CD8-positive, alpha-beta memory T cell (primary cell): ENCODE measurements at regions not wholly inside any gene's neighbourhood (a gene's known extent, or its start where the extent isn't known, plus 50 kb on each side); places are given as distances from the start of the nearest gene placed in this dataset.

ENCODE experiments used
- CTCF ChIA-PET: fragments of 350-600 bp; sonication (Branson Sonifier 250); formaldehyde crosslinking; loops from one replicate; lab custom pipeline; 2021; ENCODE audit warnings: antibody characterized with exemption; lab: Charles Lee
- POLR2A ChIA-PET: fragments of 350-600 bp; sonication (Branson Sonifier 250); formaldehyde crosslinking; loops from one replicate; lab custom pipeline; 2021; ENCODE audit warnings: antibody characterized with exemption; lab: Charles Lee
- DNase-seq, 5 donors: peaks; one replicate each; pipeline versions ENCODE4 v3.0.0 to v3.0.0-alpha.2; 2020 to 2022; ENCODE audit warnings: mixed read lengths in 1 of 5
- H3K27ac ChIP-seq: one replicate; pipeline ENCODE4 v1.7.0; 2013; ENCODE audit warnings: low read depth, mild to moderate bottlenecking, low read length, moderate library complexity
- H3K27me3 ChIP-seq: 2 replicates; pipeline ENCODE4 v1.7.0; 2013; ENCODE audit warnings: low read length, mild to moderate bottlenecking; ENCODE audit not compliant: insufficient read depth, poor library complexity, severe bottlenecking
- H3K36me3 ChIP-seq: 2 replicates; pipeline ENCODE4 v1.7.0; 2013; ENCODE audit warnings: mild to moderate bottlenecking, low read length, moderate library complexity; ENCODE audit not compliant: insufficient read depth
- H3K4me1 ChIP-seq: 2 replicates; pipeline ENCODE4 v1.7.0; 2013; ENCODE audit warnings: mild to moderate bottlenecking, low read length, moderate library complexity; ENCODE audit not compliant: insufficient read depth
- H3K4me3 ChIP-seq: 2 replicates; pipeline ENCODE4 v1.7.0; 2013; ENCODE audit warnings: mild to moderate bottlenecking, low read length
- H3K9me3 ChIP-seq: 2 replicates; pipeline ENCODE4 v1.7.0; 2013; ENCODE audit warnings: mild to moderate bottlenecking, low read length
- H3K27ac Mint-ChIP-seq, 8 donors: one replicate each; pipeline ENCODE4 v1.8.0; 2020 to 2021; ENCODE audit warnings: mixed read lengths in 8 of 8, mild to moderate bottlenecking in 6 of 8, inconsistent platforms in 3 of 8, moderate library complexity in 3 of 8
- H3K27me3 Mint-ChIP-seq, 2 donors: one replicate each; pipeline ENCODE4 v1.8.0; 2020 to 2021; ENCODE audit warnings: mixed read lengths in 2 of 2, mild to moderate bottlenecking in 1 of 2, moderate library complexity in 1 of 2
- H3K36me3 Mint-ChIP-seq, 3 donors: one replicate each; pipeline ENCODE4 v1.8.0; 2020 to 2021; ENCODE audit warnings: mixed read lengths in 3 of 3, inconsistent platforms in 1 of 3, mild to moderate bottlenecking in 1 of 3
- H3K4me1 Mint-ChIP-seq, 3 donors: one replicate each; pipeline ENCODE4 v1.8.0; 2020 to 2021; ENCODE audit warnings: mixed read lengths in 3 of 3, inconsistent platforms in 1 of 3, mild to moderate bottlenecking in 1 of 3
- H3K4me3 Mint-ChIP-seq, 7 donors: one replicate each; pipeline ENCODE4 v1.8.0; 2020 to 2021; ENCODE audit warnings: mixed read lengths in 7 of 7, mild to moderate bottlenecking in 6 of 7, moderate library complexity in 4 of 7, inconsistent platforms in 2 of 7
- H3K9me3 Mint-ChIP-seq, 5 donors: one replicate each; pipeline ENCODE4 v1.8.0; 2020 to 2022; ENCODE audit warnings: mixed read lengths in 5 of 5, mild to moderate bottlenecking in 3 of 5, moderate library complexity in 2 of 5, inconsistent platforms in 1 of 5

DNA sequence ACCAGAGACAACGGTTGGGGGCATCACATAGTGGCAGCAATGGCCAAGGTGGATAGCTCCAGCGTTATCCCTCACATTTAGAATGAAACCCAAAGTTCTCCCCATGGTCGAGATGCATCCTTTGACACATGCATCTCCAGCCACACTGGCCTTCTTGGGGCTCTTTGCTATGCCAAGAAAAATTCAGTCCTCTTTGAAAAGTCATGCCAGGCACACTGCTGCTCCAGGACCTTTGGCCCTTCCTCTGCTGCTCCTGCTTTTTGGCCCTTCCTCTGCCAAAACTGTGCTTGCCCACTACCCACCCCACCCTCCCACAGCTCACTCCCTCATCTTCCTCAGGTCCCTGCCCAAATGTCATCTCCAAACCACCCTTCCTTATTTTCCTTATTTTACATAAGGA lies 106.4 kb downstream of the C1orf94 start:
- Mint-ChIP-seq H3K27ac (no peak overlapping the region), H3K36me3 (no peaks in the 10 kb centered on the region), H3K4me1 (no peaks in the 10 kb centered on the region), H3K4me3 (no peak overlapping the region), H3K27me3 (peaks cover 6% of the 10 kb centered on the region in 2 donors), H3K9me3 (peaks cover 0 to 8% (median 0%) of the 10 kb centered on the region in 5 donors)
- Histone ChIP-seq H3K4me3 (no peak overlapping the region), H3K36me3 (no peaks in the 10 kb centered on the region), H3K9me3 (no peaks in the 10 kb centered on the region), H3K4me1 (no peaks in the 10 kb centered on the region), H3K27ac (no peak overlapping the region), H3K27me3 (no peaks in the 10 kb centered on the region)
- DNase-seq = no peak
- CTCF ChIA-PET = no interaction called here
- POLR2A ChIA-PET = no interaction called here

DNA sequence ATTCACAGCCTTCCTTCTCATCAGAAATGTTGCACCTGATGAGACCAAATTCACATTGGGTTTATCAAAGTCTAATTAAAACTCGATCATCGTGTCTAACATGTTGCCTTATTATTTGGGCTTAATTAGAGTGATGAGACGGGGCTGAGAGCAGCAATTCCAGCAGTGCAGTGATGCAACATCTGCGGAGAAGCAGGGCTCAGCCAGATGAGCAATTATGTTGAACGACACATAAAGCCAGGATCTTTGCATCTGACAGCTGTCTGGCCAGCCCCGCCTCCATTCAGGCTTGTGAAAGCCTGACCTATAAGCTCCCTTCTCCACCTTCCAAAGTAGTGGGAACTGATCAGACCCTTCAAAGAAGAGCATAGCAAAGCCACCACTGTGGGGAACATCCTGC lies 109.8 kb downstream of the C1orf94 start:
- no peaks in the 10 kb centered on the region for H3K4me1 ChIP-seq
- DNase-seq = no peak
- H3K36me3 Mint-ChIP-seq = no peaks in the 10 kb centered on the region
- H3K9me3 Mint-ChIP-seq = peaks cover 0 to 8% (median 0%) of the 10 kb centered on the region in 5 donors
- H3K27me3 Mint-ChIP-seq = peaks cover 3 to 6% of the 10 kb centered on the region in 2 donors
- H3K4me3 Mint-ChIP-seq = no peak overlapping the region
- H3K4me3 ChIP-seq = no peak overlapping the region
- H3K4me1 Mint-ChIP-seq = no peaks in the 10 kb centered on the region
- CTCF ChIA-PET = no interaction called here
- no peaks in the 10 kb centered on the region for H3K36me3 ChIP-seq
- no peaks in the 10 kb centered on the region for H3K27me3 ChIP-seq
- POLR2A ChIA-PET = no interaction called here
- H3K27ac Mint-ChIP-seq = no peak overlapping the region
- H3K27ac ChIP-seq = no peak overlapping the region
- no peaks in the 10 kb centered on the region for H3K9me3 ChIP-seq

GRCh38 chr1:34290831-34291230 lies 114.1 kb downstream of the C1orf94 start:
- CTCF ChIA-PET = no interaction called here
- Mint-ChIP-seq H3K4me1 (no peaks in the 10 kb centered on the region), H3K27ac (no peak overlapping the region), H3K4me3 (no peak overlapping the region), H3K9me3 (no peaks in the 10 kb centered on the region), H3K36me3 (no peaks in the 10 kb centered on the region), H3K27me3 (peaks cover 0 to 5% of the 10 kb centered on the region in 2 donors)
- Histone ChIP-seq H3K27ac (no peak overlapping the region), H3K4me1 (no peaks in the 10 kb centered on the region), H3K36me3 (no peaks in the 10 kb centered on the region), H3K27me3 (no peaks in the 10 kb centered on the region), H3K9me3 (no peaks in the 10 kb centered on the region), H3K4me3 (no peak overlapping the region)
- POLR2A ChIA-PET = no interaction called here
- no peak for DNase-seq

- peaks cover 0 to 5% of the 10 kb centered on the region in 2 donors for H3K27me3 Mint-ChIP-seq
- CTCF ChIA-PET = no interaction called here
Measured at GRCh38 chr1:34292472-34292871, 115.8 kb downstream of the C1orf94 start.

GRCh38 chr1:34296059-34296458 lies 119.4 kb downstream of the C1orf94 start:
- Mint-ChIP-seq H3K27ac (no peak overlapping the region), H3K4me3 (no peak overlapping the region), H3K4me1 (no peaks in the 10 kb centered on the region), H3K9me3 (no peaks in the 10 kb centered on the region), H3K27me3 (peaks cover 3 to 5% of the 10 kb centered on the region in 2 donors), H3K36me3 (no peaks in the 10 kb centered on the region)
- Histone ChIP-seq H3K36me3 (no peaks in the 10 kb centered on the region), H3K27ac (no peak overlapping the region), H3K4me3 (no peak overlapping the region), H3K4me1 (no peaks in the 10 kb centered on the region), H3K27me3 (no peaks in the 10 kb centered on the region), H3K9me3 (no peaks in the 10 kb centered on the region)
- CTCF ChIA-PET = no interaction called here
- DNase-seq = no peak
- POLR2A ChIA-PET = no interaction called here

More at GRCh38 chr1:34292472-34292871, 115.8 kb downstream of the C1orf94 start:
- Histone ChIP-seq H3K4me1 (no peaks in the 10 kb centered on the region), H3K4me3 (no peak overlapping the region), H3K27me3 (no peaks in the 10 kb centered on the region), H3K9me3 (no peaks in the 10 kb centered on the region), H3K27ac (no peak overlapping the region), H3K36me3 (no peaks in the 10 kb centered on the region)
- no peaks in the 10 kb centered on the region for H3K4me1 Mint-ChIP-seq
- no peak overlapping the region for H3K4me3 Mint-ChIP-seq
- no peak for DNase-seq
- no peaks in the 10 kb centered on the region for H3K9me3 Mint-ChIP-seq
- H3K27ac Mint-ChIP-seq = no peak overlapping the region
- POLR2A ChIA-PET = no interaction called here
- no peaks in the 10 kb centered on the region for H3K36me3 Mint-ChIP-seq

DNA sequence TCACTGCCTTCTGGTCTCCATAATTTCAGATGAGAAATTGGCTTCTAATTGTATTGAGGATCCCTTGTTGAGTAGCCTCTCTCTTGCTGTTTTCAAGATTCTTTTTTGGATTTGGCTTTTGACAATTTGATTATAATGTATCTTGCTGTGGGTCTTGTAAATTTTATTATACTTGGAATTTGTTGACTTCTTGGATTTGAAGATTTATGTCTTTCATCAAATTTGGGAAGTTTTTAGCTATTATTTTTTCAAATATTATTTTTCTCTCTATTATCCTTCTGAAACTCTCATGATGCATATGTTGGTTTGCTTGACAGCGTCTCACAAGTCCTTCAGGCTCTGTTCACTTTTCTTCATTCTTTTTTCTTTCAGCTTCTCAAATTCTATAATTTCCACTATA lies 126.1 kb downstream of the C1orf94 start:
- Mint-ChIP-seq H3K9me3 (peaks cover 7 to 15% (median 9%) of the 10 kb centered on the region in 5 donors), H3K27me3 (peaks cover 16 to 22% of the 10 kb centered on the region in 2 donors), H3K4me3 (no peak overlapping the region), H3K4me1 (no peaks in the 10 kb centered on the region), H3K27ac (no peak overlapping the region), H3K36me3 (no peaks in the 10 kb centered on the region)
- no peak overlapping the region for H3K27ac ChIP-seq
- no peaks in the 10 kb centered on the region for H3K36me3 ChIP-seq
- ChIA-PET CTCF (no interaction called here), POLR2A (no interaction called here)
- no peak overlapping the region for H3K4me3 ChIP-seq
- no peak for DNase-seq
- H3K9me3 ChIP-seq = no peaks in the 10 kb centered on the region
- no peaks in the 10 kb centered on the region for H3K27me3 ChIP-seq
- H3K4me1 ChIP-seq = no peaks in the 10 kb centered on the region

DNA sequence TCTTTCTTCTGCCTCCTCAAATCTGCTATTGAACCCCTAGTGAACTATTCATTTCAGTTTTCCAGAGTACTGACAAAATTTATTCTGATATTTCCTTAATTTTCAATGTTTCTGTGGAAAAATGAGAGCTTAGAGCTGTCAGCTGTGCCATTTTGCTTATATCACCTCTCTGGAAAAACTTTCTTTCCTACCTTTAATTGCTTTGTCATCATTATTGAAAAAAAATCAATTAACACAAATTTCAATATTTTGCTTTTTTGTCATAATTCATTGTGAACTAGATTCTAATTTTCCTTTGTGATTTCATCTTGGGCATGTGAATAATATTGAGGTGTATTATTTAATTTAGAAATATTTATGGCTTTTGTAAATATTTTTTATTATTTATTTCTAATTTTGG lies 126.5 kb downstream of the C1orf94 start:
- H3K9me3 ChIP-seq = no peaks in the 10 kb centered on the region
- peaks cover 16 to 22% of the 10 kb centered on the region in 2 donors for H3K27me3 Mint-ChIP-seq
- ChIA-PET CTCF (no interaction called here), POLR2A (no interaction called here)
- no peaks in the 10 kb centered on the region for H3K4me1 ChIP-seq
- no peak for DNase-seq
- H3K27ac Mint-ChIP-seq = no peak overlapping the region
- H3K9me3 Mint-ChIP-seq = peaks cover 7 to 15% (median 9%) of the 10 kb centered on the region in 5 donors
- H3K36me3 Mint-ChIP-seq = no peaks in the 10 kb centered on the region
- no peak overlapping the region for H3K27ac ChIP-seq
- H3K4me3 ChIP-seq = no peak overlapping the region
- H3K4me1 Mint-ChIP-seq = no peaks in the 10 kb centered on the region
- no peaks in the 10 kb centered on the region for H3K36me3 ChIP-seq
- no peak overlapping the region for H3K4me3 Mint-ChIP-seq
- no peaks in the 10 kb centered on the region for H3K27me3 ChIP-seq

DNA sequence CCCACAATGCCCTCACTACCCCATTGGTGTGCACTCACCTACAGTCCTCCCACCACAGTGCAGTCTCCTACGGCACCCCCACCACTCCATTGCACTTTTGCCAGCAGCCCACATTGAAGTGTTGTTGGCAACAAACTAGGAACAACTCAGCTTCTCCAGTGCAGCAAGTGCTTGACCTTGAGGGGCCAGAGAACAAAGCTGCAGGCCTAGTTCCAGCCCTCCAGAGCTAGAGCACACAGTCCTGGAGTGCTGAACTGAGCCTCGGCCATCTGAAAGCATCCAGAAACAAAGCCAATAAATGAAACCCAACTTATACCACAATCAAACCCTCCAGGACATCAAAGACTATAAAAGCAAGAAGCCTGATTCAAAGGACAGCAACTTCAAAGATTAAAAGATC lies 129.9 kb downstream of the C1orf94 start:
- Histone ChIP-seq H3K4me1 (no peaks in the 10 kb centered on the region), H3K4me3 (no peak overlapping the region), H3K9me3 (no peaks in the 10 kb centered on the region), H3K27me3 (no peaks in the 10 kb centered on the region), H3K27ac (no peak overlapping the region), H3K36me3 (no peaks in the 10 kb centered on the region)
- H3K9me3 Mint-ChIP-seq = peaks cover 7 to 20% (median 11%) of the 10 kb centered on the region in 5 donors
- DNase-seq = no peak
- H3K4me1 Mint-ChIP-seq = no peaks in the 10 kb centered on the region
- ChIA-PET CTCF (no interaction called here), POLR2A (no interaction called here)
- H3K36me3 Mint-ChIP-seq = no peaks in the 10 kb centered on the region
- no peak overlapping the region for H3K4me3 Mint-ChIP-seq
- no peak overlapping the region for H3K27ac Mint-ChIP-seq
- H3K27me3 Mint-ChIP-seq = peaks cover 11 to 33% of the 10 kb centered on the region in 2 donors

- Mint-ChIP-seq H3K4me3 (no peak overlapping the region), H3K36me3 (no peaks in the 10 kb centered on the region), H3K9me3 (peaks cover 0 to 20% (median 12%) of the 10 kb centered on the region in 5 donors), H3K4me1 (no peaks in the 10 kb centered on the region), H3K27me3 (peaks cover 0 to 10% of the 10 kb centered on the region in 2 donors), H3K27ac (no peak overlapping the region)
- H3K27me3 ChIP-seq = no peaks in the 10 kb centered on the region
- H3K9me3 ChIP-seq = no peaks in the 10 kb centered on the region
- H3K27ac ChIP-seq = no peak overlapping the region
- no peak overlapping the region for H3K4me3 ChIP-seq
- H3K4me1 ChIP-seq = no peaks in the 10 kb centered on the region
- POLR2A ChIA-PET = no interaction called here
- H3K36me3 ChIP-seq = no peaks in the 10 kb centered on the region
- DNase-seq = no peak
- CTCF ChIA-PET = no interaction called here
Measured at GRCh38 chr1:34312359-34312758, 135.7 kb downstream of the C1orf94 start.
